ENCODE measurements at regions not wholly inside any gene's neighbourhood (a gene's known extent, or its start where the extent isn't known, plus 50 kb on each side); places are given as distances from the start of the nearest gene placed in this dataset.
A peak's percentile ranks its signal among the peaks of the same experiment; 100 is the strongest.

- DNase-seq (no peak), ATAC-seq (peak in 1 of 8 donors; percentile 33)
- 24 to 32% methylated on average over 5 of the region's 5 CpGs for WGBS, 2 donors
- H3K27ac ChIP-seq, result no peak overlapping the region
- intact Hi-C loops (cut with DNase I), result no loop called here
- H3K27me3 ChIP-seq, result no peaks in the 10 kb centered on the region
- no peaks in the 10 kb centered on the region for H3K36me3 ChIP-seq
- peaks cover 0 to 13% (median 0%) of the 10 kb centered on the region in 11 donors for H3K9me3 ChIP-seq
- no peak overlapping the region for H3K4me3 ChIP-seq
- no peaks in the 10 kb centered on the region for H3K4me1 ChIP-seq
- no peak for TF ChIP-seq CTCF (IDR thresholded peaks at IDR 0.05)
Observed at GRCh38 chr13:67574320-67575233, 344.4 kb upstream of the PCDH9 start.

- no peaks in the 10 kb centered on the region for H3K27me3 ChIP-seq
- no peak overlapping the region for H3K4me3 ChIP-seq
- no peak for ATAC-seq
- H3K36me3 ChIP-seq, result no peaks in the 10 kb centered on the region
- WGBS, 2 donors, result 81 to 87% methylated on average over 4 of the region's 4 CpGs
- no peak for TF ChIP-seq CTCF (IDR thresholded peaks at IDR 0.05)
- no peaks in the 10 kb centered on the region for H3K4me1 ChIP-seq
- DNase-seq, result no peak
- H3K27ac ChIP-seq, result no peak overlapping the region
- intact Hi-C loops (cut with DNase I), result no loop called here
- H3K9me3 ChIP-seq, result peaks cover 0 to 7% (median 0%) of the 10 kb centered on the region in 11 donors
Observed at GRCh38 chr13:67568205-67568604, 338.1 kb upstream of the PCDH9 start.

GRCh38 chr13:67557642-67558241, 327.6 kb upstream of the PCDH9 start:
- Histone ChIP-seq H3K36me3 (no peaks in the 10 kb centered on the region), H3K4me1 (no peaks in the 10 kb centered on the region), H3K27me3 (no peaks in the 10 kb centered on the region), H3K4me3 (no peak overlapping the region), H3K27ac (no peak overlapping the region), H3K9me3 (peaks cover 0 to 38% (median 9%) of the 10 kb centered on the region in 11 donors)
- DNase-seq (no peak), ATAC-seq (no peak)
- WGBS, 2 donors, result 79 to 82% methylated on average over 2 of the region's 2 CpGs
- TF ChIP-seq CTCF (IDR thresholded peaks at IDR 0.05), result no peak
- intact Hi-C loops (cut with DNase I), result no loop called here

- intact Hi-C loops (cut with DNase I), result no loop called here
- 21 to 45% methylated on average over 1 of the region's 1 CpG for WGBS, 2 donors
- ATAC-seq (no peak), DNase-seq (no peak)
- no peaks in the 10 kb centered on the region for H3K27me3 ChIP-seq
- no peaks in the 10 kb centered on the region for H3K4me1 ChIP-seq
- no peaks in the 10 kb centered on the region for H3K36me3 ChIP-seq
- no peak overlapping the region for H3K27ac ChIP-seq
- H3K9me3 ChIP-seq, result peaks cover 0 to 38% (median 9%) of the 10 kb centered on the region in 11 donors
- no peak for TF ChIP-seq CTCF (IDR thresholded peaks at IDR 0.05)
- H3K4me3 ChIP-seq, result no peak overlapping the region
Observed at GRCh38 chr13:67557118-67557517, 327.0 kb upstream of the PCDH9 start.

All from heart right ventricle (tissue), 16 donors.